GM12874 (cell line): ENCODE measurements at regions not wholly inside any gene's neighbourhood (a gene's known extent, or its start where the extent isn't known, plus 50 kb on each side); places are given as distances from the start of the nearest gene placed in this dataset.

ENCODE experiments used
- CTCF ChIP-seq: IDR thresholded peaks from 2 replicates; pipeline ENCODE4 v1.5.1; 2011; ENCODE audit warnings: low read depth, mild to moderate bottlenecking, control low read depth, low read length, moderate library complexity; ENCODE audit not compliant: insufficient read depth

GRCh38 chr7:25069900-25070443 lies 55.1 kb downstream of the CYCS start:
- peak; percentile 75 for TF ChIP-seq CTCF

- no peak for TF ChIP-seq CTCF
These were observed 56.4 kb downstream of the CYCS start for GRCh38 chr7:25068502-25069213.

- TF ChIP-seq CTCF, result no peak
These were observed 57.1 kb downstream of the CYCS start for GRCh38 chr7:25067726-25068501.

GRCh38 chr7:25066253-25066652 lies 58.8 kb downstream of the CYCS start:
- TF ChIP-seq CTCF, result no peak

GRCh38 chr7:25062380-25062779 lies 62.7 kb downstream of the CYCS start:
- no peak for TF ChIP-seq CTCF

- no peak for TF ChIP-seq CTCF
These were observed 64.5 kb downstream of the CYCS start for GRCh38 chr7:25060487-25061055.

GRCh38 chr7:25059576-25059975 lies 65.5 kb downstream of the CYCS start:
- no peak for TF ChIP-seq CTCF
